IMR-90 (cell line): ENCODE measurements at regions not wholly inside any gene's neighbourhood (a gene's known extent, or its start where the extent isn't known, plus 50 kb on each side); places are given as distances from the start of the nearest gene placed in this dataset.

Experiments
- ATAC-seq: fragments of 200-7000 bp; cut with Tn5 transposase; 2 replicates; pipeline ENCODE4 v1.9.1; 2020; ENCODE audit warnings: low read depth, mild to moderate bottlenecking, moderate library complexity
- BruUV-seq: library from RNA; stranded (reverse); fragments of 400-500 nt; replicated peaks from 2 replicates; lab custom pipeline; 2021; lab: Mats Ljungman, UMichigan
- CTCF ChIA-PET: fragments of 300-600 bp; formaldehyde crosslinking; extraction: SDS; loops from one replicate; lab custom pipeline; 2021; ENCODE audit warnings: antibody characterized with exemption; lab: Yijun Ruan, JAX
- POLR2A ChIA-PET: fragments of 300-600 bp; sonication (Branson Sonifier 250); formaldehyde crosslinking; loops from one replicate; lab custom pipeline; 2022; ENCODE audit warnings: antibody characterized with exemption; ENCODE audit not compliant: unreplicated experiment; lab: Charles Lee
- DNase-seq: peaks from one replicate; pipeline ENCODE4 v3.0.0; 2013
- H2AFZ ChIP-seq: replicated peaks from 2 replicates; pipeline ENCODE3; 2013; ENCODE audit warnings: low read length, mild to moderate bottlenecking; ENCODE audit not compliant: poor library complexity
- H2AK5ac ChIP-seq: 2 replicates; pipeline ENCODE4 v1.6.1; 2013; ENCODE audit warnings: low read depth, low read length, inconsistent platforms
- H2AK9ac ChIP-seq: replicated peaks from 2 replicates; pipeline ENCODE3; 2013; ENCODE audit warnings: mild to moderate bottlenecking, low read depth, low read length, moderate library complexity; ENCODE audit not compliant: poor library complexity
- H2BK120ac ChIP-seq: 2 replicates; pipeline ENCODE4 v1.6.1; 2013; ENCODE audit warnings: low read depth, low read length, inconsistent platforms
- H2BK15ac ChIP-seq: 3 replicates; pipeline ENCODE4 v1.6.1; 2013; ENCODE audit warnings: low read depth, low read length, inconsistent platforms
- H2BK20ac ChIP-seq: 2 replicates; pipeline ENCODE4 v1.6.1; 2013; ENCODE audit warnings: low read depth, mild to moderate bottlenecking, inconsistent platforms, low read length, moderate library complexity
- H2BK5ac ChIP-seq: 2 replicates; pipeline ENCODE4 v1.6.1; 2013; ENCODE audit warnings: mild to moderate bottlenecking, low read depth, low read length, inconsistent platforms; ENCODE audit not compliant: poor library complexity, severe bottlenecking
- H3K14ac ChIP-seq: replicated peaks from 2 replicates; pipeline ENCODE4 v1.6.1; 2013; ENCODE audit warnings: low read depth, low read length, inconsistent platforms
- H3K18ac ChIP-seq: 2 replicates; pipeline ENCODE4 v1.6.1; 2013; ENCODE audit warnings: low read depth, low read length, control low read depth
- H3K23ac ChIP-seq: 2 replicates; pipeline ENCODE4 v1.6.1; 2013; ENCODE audit warnings: low read depth, low read length, inconsistent platforms
- H3K27ac ChIP-seq: 2 replicates; pipeline ENCODE4 v1.5.1; 2013; ENCODE audit warnings: mild to moderate bottlenecking, control low read depth, low read length; ENCODE audit not compliant: insufficient read depth
- H3K27me3 ChIP-seq: 2 replicates; pipeline ENCODE4 v1.6.1; 2013; ENCODE audit warnings: low read length; ENCODE audit not compliant: control insufficient read depth, insufficient read depth
- H3K36me3 ChIP-seq: 2 replicates; pipeline ENCODE4 v1.6.1; 2013; ENCODE audit warnings: low read length, mixed read lengths; ENCODE audit not compliant: control insufficient read depth, insufficient read depth
- H3K4ac ChIP-seq: 2 replicates; pipeline ENCODE4 v1.6.1; 2013; ENCODE audit warnings: low read depth, low read length, inconsistent platforms
- H3K4me1 ChIP-seq: 2 replicates; pipeline ENCODE4 v1.6.1; 2013; ENCODE audit warnings: low read length, mixed read lengths; ENCODE audit not compliant: control insufficient read depth, insufficient read depth
- H3K4me2 ChIP-seq: 2 replicates; pipeline ENCODE4 v1.6.1; 2013; ENCODE audit warnings: low read depth, mild to moderate bottlenecking, control low read depth, low read length, moderate library complexity
- H3K4me3 ChIP-seq: 2 replicates; pipeline ENCODE4 v1.5.1; 2013; ENCODE audit warnings: low read depth, mild to moderate bottlenecking, control low read depth, low read length, moderate library complexity; ENCODE audit not compliant: insufficient read depth
- H3K56ac ChIP-seq: 2 replicates; pipeline ENCODE4 v1.6.1; 2013; ENCODE audit warnings: low read length, inconsistent platforms; ENCODE audit not compliant: insufficient read depth; ENCODE audit errors: extremely low read depth
- H3K79me1 ChIP-seq, 2 experiments: 2 replicates each; pipeline ENCODE4 v1.6.1; 2013; ENCODE audit warnings: low read length in 2 of 2, inconsistent platforms in 1 of 2, low read depth in 1 of 2
- H3K9ac ChIP-seq: 2 replicates; pipeline ENCODE4 v1.6.1; 2013; ENCODE audit warnings: low read depth, low read length, control low read depth
- H3K9me1 ChIP-seq: 2 replicates; pipeline ENCODE4 v1.6.1; 2013; ENCODE audit warnings: low read length, inconsistent platforms; ENCODE audit not compliant: insufficient read depth
- H3K9me3 ChIP-seq: 2 replicates; pipeline ENCODE4 v1.6.1; 2013; ENCODE audit warnings: low read length; ENCODE audit not compliant: control insufficient read depth, insufficient read depth
- H4K20me1 ChIP-seq: 2 replicates; pipeline ENCODE4 v1.6.1; 2013; ENCODE audit warnings: low read length, inconsistent platforms; ENCODE audit not compliant: insufficient read depth
- H4K5ac ChIP-seq: 2 replicates; pipeline ENCODE4 v1.6.1; 2013; ENCODE audit warnings: mild to moderate bottlenecking, low read depth, low read length, control low read depth
- H4K8ac ChIP-seq, 2 experiments: 2 replicates each; pipeline ENCODE4 v1.6.1; 2013; ENCODE audit warnings: low read depth in 2 of 2, low read length in 2 of 2, control low read depth in 1 of 2, inconsistent platforms in 1 of 2
- H4K91ac ChIP-seq: 2 replicates; pipeline ENCODE4 v1.6.1; 2013; ENCODE audit warnings: low read depth, low read length, inconsistent platforms; ENCODE audit not compliant: insufficient read depth
- CHD1 ChIP-seq: IDR thresholded peaks from 2 replicates; pipeline ENCODE4 v1.6.1; 2012; ENCODE audit warnings: low read depth, low read length, improper control_type of control experiment
- CTCF ChIP-seq: conservative IDR thresholded peaks from 2 replicates; pipeline ENCODE4 v1.5.1; 2012; ENCODE audit warnings: mild to moderate bottlenecking, low read depth, low read length, improper control_type of control experiment
- MAFK ChIP-seq: IDR thresholded peaks from 2 replicates; pipeline ENCODE4 v1.6.1; 2012; ENCODE audit warnings: low read depth, low read length, improper control_type of control experiment
- MXI1 ChIP-seq: IDR thresholded peaks from 2 replicates; pipeline ENCODE4 v1.6.1; 2012; ENCODE audit warnings: low read depth, mild to moderate bottlenecking, low read length, moderate library complexity, borderline replicate concordance
- NFE2L2 ChIP-seq: fragments of 150-350 bp; IDR thresholded peaks from 2 replicates; pipeline ENCODE4 v1.6.1; 2016; ENCODE audit warnings: low read depth, mild to moderate bottlenecking, low read length
- WGBS, 2 experiments: methylation state at CpG; one replicate each; pipeline versions ENCODE4 v1.1.5 to v1.1.7; 2013; ENCODE audit warnings: missing lambda C conversion rate in 2 of 2; ENCODE audit not compliant: insufficient read length in 1 of 2; ENCODE audit errors: extremely low coverage in 2 of 2; 5-methylcytosine and 5-hydroxymethylcytosine counted together
- dilution Hi-C: fragments of 300-500 bp; cut with HindIII; formaldehyde crosslinking; loops from one replicate; pipeline ENCODE4 v1.14.3; 2018; ENCODE audit warnings: low sequenced_read_pairs; ENCODE audit not compliant: unreplicated experiment
- in situ Hi-C: fragments of 300-500 bp; cut with MboI; formaldehyde crosslinking; loops from 3 replicates; pipeline ENCODE4 v1.14.3; 2019; ENCODE audit warnings: low sequenced_read_pairs, inconsistent platforms, mixed read lengths
- intact Hi-C: fragments of 100-400 bp; cut with micrococcal nuclease; formaldehyde crosslinking; loops from 2 replicates; pipeline ENCODE4 v1.10.0; 2022

GRCh38 chr2:177001334-177001733 is 211.3 kb upstream of the HNRNPA3 start:
- dilution Hi-C loops (no loop called here), in situ Hi-C loops (no loop called here), intact Hi-C loops (no loop called here)
- no peak overlapping the region for H3K27ac ChIP-seq
- H3K23ac ChIP-seq, result no peak overlapping the region
- H3K4ac ChIP-seq, result no peak overlapping the region
- H2BK15ac ChIP-seq, result no peak overlapping the region
- H3K79me1 ChIP-seq, result no peaks in the 10 kb centered on the region
- H3K36me3 ChIP-seq, result no peaks in the 10 kb centered on the region
- no peak overlapping the region for H2BK5ac ChIP-seq
- H3K9me3 ChIP-seq, result no peaks in the 10 kb centered on the region
- no peak overlapping the region for H2AFZ ChIP-seq
- H3K4me1 ChIP-seq, result no peaks in the 10 kb centered on the region
- DNase-seq (no peak), ATAC-seq (no peak)
- no peaks in the 10 kb centered on the region for H3K27me3 ChIP-seq
- no TSS peak for BruUV-seq
- H2AK5ac ChIP-seq, result no peak overlapping the region
- no peak overlapping the region for H3K14ac ChIP-seq
- no peak overlapping the region for H2BK120ac ChIP-seq
- TF ChIP-seq CHD1 (no peak), CTCF (no peak), MXI1 (no peak), MAFK (no peak), NFE2L2 (no peak)
- H2BK20ac ChIP-seq, result no peak overlapping the region
- H4K8ac ChIP-seq, result no peak overlapping the region
- ChIA-PET POLR2A (no interaction called here), CTCF (no interaction called here)
- no peak overlapping the region for H3K18ac ChIP-seq
- WGBS, 2 experiments, result no CpG with 5 or more reads among the region's 2 CpGs
- H2AK9ac ChIP-seq, result no peak overlapping the region
- H3K9ac ChIP-seq, result no peak overlapping the region
- H4K91ac ChIP-seq, result no peak overlapping the region
- no peak overlapping the region for H3K4me2 ChIP-seq
- H3K9me1 ChIP-seq, result no peaks in the 10 kb centered on the region
- H3K56ac ChIP-seq, result no peak overlapping the region
- H4K20me1 ChIP-seq, result no peaks in the 10 kb centered on the region
- no peak overlapping the region for H3K4me3 ChIP-seq
- H4K5ac ChIP-seq, result no peak overlapping the region
